ENCODE measurements at regions not wholly inside any gene's neighbourhood (a gene's known extent, or its start where the extent isn't known, plus 50 kb on each side); places are given as distances from the start of the nearest gene placed in this dataset.

DNA sequence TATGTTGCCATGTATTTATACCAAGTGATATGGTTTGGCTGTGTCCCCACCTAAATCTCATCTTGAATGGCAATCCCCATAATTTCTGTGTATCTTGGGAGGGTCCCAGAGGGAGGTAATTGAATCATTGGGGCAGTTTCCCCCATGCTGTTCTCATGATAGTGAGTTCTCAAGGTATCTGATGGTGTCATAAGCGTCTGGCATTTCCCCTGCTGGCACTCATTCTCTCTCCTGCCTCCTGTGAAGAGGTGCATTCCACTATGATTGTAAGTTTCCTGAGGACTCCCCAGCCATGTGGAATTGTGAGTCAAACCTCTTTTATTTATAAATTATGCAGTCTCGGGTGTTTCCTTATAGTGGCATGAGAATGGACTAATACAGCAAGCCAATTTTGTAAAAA lies 140.8 kb upstream of the ADAMTSL1 start:
- intact Hi-C loops (cut with micrococcal nuclease): loop anchor here (1.0 to 5.0 kb wide), 3 partner anchors 95 to 299 kb away; no protein-coding TSS in a partner anchor
- H3K9me3 ChIP-seq (replicated peaks; ENCODE audit: control insufficient read depth, insufficient read depth, low read length): no peaks in the 10 kb centered on the region
- H3K4me3 ChIP-seq (replicated peaks in 1 of 3; ENCODE audit: insufficient read depth in 1 of 3, low read depth in 1 of 3, low read length in 3 of 3): no peak overlapping the region
- no TSS peak for BruUV-seq (replicated peaks)
- peaks cover 40% of the 10 kb centered on the region for H3K4me1 ChIP-seq (ENCODE audit: control insufficient read depth, extremely low read depth, insufficient read depth, low read length)
- no peak overlapping the region for H2AFZ ChIP-seq (ENCODE audit: low read depth, low read length)
- POLR2A ChIA-PET: no interaction called here
- H3K36me3 ChIP-seq (ENCODE audit: control insufficient read depth in 2 of 2, extremely low read depth in 1 of 2, insufficient read depth in 2 of 2, low read length in 2 of 2): no peaks in the 10 kb centered on the region
- H3K4me2 ChIP-seq (ENCODE audit: insufficient read depth, low read length): peak overlapping the region; percentile 26
- H4K20me1 ChIP-seq (replicated peaks; ENCODE audit: control insufficient read depth, extremely low read depth, insufficient read depth, low read length): no peaks in the 10 kb centered on the region
- H3K27me3 ChIP-seq (ENCODE audit: control insufficient read depth in 2 of 2, insufficient read depth in 2 of 2, low read length in 2 of 2): no peaks in the 10 kb centered on the region
- dilution Hi-C loops (cut with MboI; ENCODE audit: extremely low pct_ligation_motif_present, low sequenced_read_pairs): no loop called here
- TF ChIP-seq, protein P1, sequence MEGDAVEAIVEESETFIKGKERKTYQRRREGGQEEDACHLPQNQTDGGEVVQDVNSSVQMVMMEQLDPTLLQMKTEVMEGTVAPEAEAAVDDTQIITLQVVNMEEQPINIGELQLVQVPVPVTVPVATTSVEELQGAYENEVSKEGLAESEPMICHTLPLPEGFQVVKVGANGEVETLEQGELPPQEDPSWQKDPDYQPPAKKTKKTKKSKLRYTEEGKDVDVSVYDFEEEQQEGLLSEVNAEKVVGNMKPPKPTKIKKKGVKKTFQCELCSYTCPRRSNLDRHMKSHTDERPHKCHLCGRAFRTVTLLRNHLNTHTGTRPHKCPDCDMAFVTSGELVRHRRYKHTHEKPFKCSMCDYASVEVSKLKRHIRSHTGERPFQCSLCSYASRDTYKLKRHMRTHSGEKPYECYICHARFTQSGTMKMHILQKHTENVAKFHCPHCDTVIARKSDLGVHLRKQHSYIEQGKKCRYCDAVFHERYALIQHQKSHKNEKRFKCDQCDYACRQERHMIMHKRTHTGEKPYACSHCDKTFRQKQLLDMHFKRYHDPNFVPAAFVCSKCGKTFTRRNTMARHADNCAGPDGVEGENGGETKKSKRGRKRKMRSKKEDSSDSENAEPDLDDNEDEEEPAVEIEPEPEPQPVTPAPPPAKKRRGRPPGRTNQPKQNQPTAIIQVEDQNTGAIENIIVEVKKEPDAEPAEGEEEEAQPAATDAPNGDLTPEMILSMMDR (IDR thresholded peaks at IDR 0.05; ENCODE audit: extremely low read depth in 1 of 2, insufficient read depth in 1 of 2, low read depth in 1 of 2, low read length in 2 of 2): no peak
- TF ChIP-seq GATA2 (IDR thresholded peaks at IDR 0.05; ENCODE audit: insufficient read depth, insufficient read length, low read depth, low read length) (peak; percentile 73), POLR2AphosphoS5 (IDR thresholded peaks at IDR 0.05; ENCODE audit: insufficient read depth, low read depth, low read length) (peak; percentile 46), POLR2A (IDR thresholded peaks at IDR 0.05; ENCODE audit: low read depth, low read length) (no peak), FOS (IDR thresholded peaks at IDR 0.05; ENCODE audit: borderline replicate concordance, insufficient read depth, low read length) (peak; percentile 55), JUN (IDR thresholded peaks at IDR 0.05; ENCODE audit: borderline replicate concordance, insufficient read depth, insufficient read length, low read depth) (peak; percentile 62), EZH2 (IDR thresholded peaks at IDR 0.05; ENCODE audit: borderline replicate concordance, low read depth, low read length, severe bottlenecking) (no peak), MYC (IDR thresholded peaks at IDR 0.05; ENCODE audit: low read depth, low read length) (no peak)
- TF ChIP-seq, protein P2, sequence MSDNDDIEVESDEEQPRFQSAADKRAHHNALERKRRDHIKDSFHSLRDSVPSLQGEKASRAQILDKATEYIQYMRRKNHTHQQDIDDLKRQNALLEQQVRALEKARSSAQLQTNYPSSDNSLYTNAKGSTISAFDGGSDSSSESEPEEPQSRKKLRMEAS (IDR thresholded peaks at IDR 0.05; ENCODE audit: insufficient read depth, insufficient read length): no peak
- peak overlapping the region; percentile 25 for H3K9ac ChIP-seq (replicated peaks; ENCODE audit: extremely low read depth, insufficient read depth, low read length)
- peak; percentile 91 for FAIRE-seq
- no peaks in the 10 kb centered on the region for H3K79me2 ChIP-seq (ENCODE audit: control insufficient read depth, insufficient read depth, low read length)
- peak; percentile 92 for DNase-seq (ENCODE audit: low read depth, low spot score)
- H3K27ac ChIP-seq (ENCODE audit: insufficient read depth, low read depth, low read length): peak overlapping the region; percentile 85
- CTCF ChIA-PET: interaction anchor here (0.8 to 2.6 kb wide), 11 partner anchors 10 to 109 kb away, joined by 3 to 8 read pairs (median 5); no protein-coding TSS in a partner anchor
- H3K9me1 ChIP-seq (replicated peaks; ENCODE audit: control insufficient read depth, extremely low read depth, insufficient read depth, low read length): no peaks in the 10 kb centered on the region
